Adipocyte (in vitro differentiated cells): ENCODE measurements at regions not wholly inside any gene's neighbourhood (a gene's known extent, or its start where the extent isn't known, plus 50 kb on each side); places are given as distances from the start of the nearest gene placed in this dataset.

ENCODE experiments used
- DNase-seq: peaks from one replicate; pipeline ENCODE4 v3.0.0-alpha.2; 2015; ENCODE audit warnings: low read depth
- H3K27me3 ChIP-seq: replicated peaks from 2 replicates; pipeline ENCODE4 v1.7.0; 2013; ENCODE audit warnings: mild to moderate bottlenecking, low read length, moderate library complexity; ENCODE audit not compliant: control insufficient read depth, insufficient read depth
- H3K36me3 ChIP-seq: 2 replicates; pipeline ENCODE4 v1.7.0; 2013; ENCODE audit warnings: low read length, mild to moderate bottlenecking, moderate library complexity; ENCODE audit not compliant: control insufficient read depth, insufficient read depth, severe bottlenecking
- H3K4me1 ChIP-seq: 2 replicates; pipeline ENCODE4 v1.7.0; 2013; ENCODE audit warnings: mild to moderate bottlenecking, low read length, moderate library complexity; ENCODE audit not compliant: control insufficient read depth, insufficient read depth
- H3K4me3 ChIP-seq: 2 replicates; pipeline ENCODE4 v1.7.0; 2013; ENCODE audit warnings: mild to moderate bottlenecking, low read length, moderate library complexity
- H3K9ac ChIP-seq: 2 replicates; pipeline ENCODE4 v1.7.0; 2013; ENCODE audit warnings: mild to moderate bottlenecking, low read length, moderate library complexity
- H3K9me3 ChIP-seq: 2 replicates; pipeline ENCODE4 v1.7.0; 2013; ENCODE audit warnings: mild to moderate bottlenecking, low read length, moderate library complexity; ENCODE audit not compliant: control insufficient read depth

- no peak overlapping the region for H3K9ac ChIP-seq
- H3K4me1 ChIP-seq, result peaks cover 37% of the 10 kb centered on the region
- no peak for DNase-seq
Measured at GRCh38 chr1:58895559-58896145, 111.8 kb upstream of the JUN start.

GRCh38 chr1:58896246-58897183 lies 112.7 kb upstream of the JUN start:
- Histone ChIP-seq H3K36me3 (no peaks in the 10 kb centered on the region), H3K27me3 (no peaks in the 10 kb centered on the region), H3K4me1 (peaks cover 42% of the 10 kb centered on the region), H3K4me3 (no peak overlapping the region), H3K9ac (peak overlapping the region; percentile 0), H3K9me3 (no peaks in the 10 kb centered on the region)
- DNase-seq, result no peak

More at GRCh38 chr1:58895559-58896145, 111.8 kb upstream of the JUN start:
- H3K4me3 ChIP-seq, result no peak overlapping the region
- no peaks in the 10 kb centered on the region for H3K36me3 ChIP-seq
- H3K9me3 ChIP-seq, result no peaks in the 10 kb centered on the region
- no peaks in the 10 kb centered on the region for H3K27me3 ChIP-seq

- Histone ChIP-seq H3K4me3 (no peak overlapping the region), H3K9ac (no peak overlapping the region), H3K27me3 (no peaks in the 10 kb centered on the region), H3K9me3 (no peaks in the 10 kb centered on the region), H3K4me1 (peaks cover 49% of the 10 kb centered on the region), H3K36me3 (no peaks in the 10 kb centered on the region)
- DNase-seq, result no peak
Measured at GRCh38 chr1:58898739-58899586, 115.1 kb upstream of the JUN start.

GRCh38 chr1:58899587-58900271 lies 115.9 kb upstream of the JUN start:
- no peak overlapping the region for H3K4me3 ChIP-seq
- no peak for DNase-seq
- no peaks in the 10 kb centered on the region for H3K9me3 ChIP-seq
- H3K27me3 ChIP-seq, result no peaks in the 10 kb centered on the region
- H3K4me1 ChIP-seq, result peaks cover 49% of the 10 kb centered on the region
- H3K36me3 ChIP-seq, result no peaks in the 10 kb centered on the region
- peak overlapping the region; percentile 0 for H3K9ac ChIP-seq

GRCh38 chr1:58900396-58900795 lies 116.5 kb upstream of the JUN start:
- no peaks in the 10 kb centered on the region for H3K36me3 ChIP-seq
- peaks cover 49% of the 10 kb centered on the region for H3K4me1 ChIP-seq
- peak; percentile 32 for DNase-seq

GRCh38 chr1:58901008-58901407 lies 117.2 kb upstream of the JUN start:
- no peak overlapping the region for H3K4me3 ChIP-seq
- H3K27me3 ChIP-seq, result no peaks in the 10 kb centered on the region
- H3K4me1 ChIP-seq, result peaks cover 44% of the 10 kb centered on the region
- H3K36me3 ChIP-seq, result no peaks in the 10 kb centered on the region
- DNase-seq, result peak; percentile 31
- H3K9me3 ChIP-seq, result no peaks in the 10 kb centered on the region
- no peak overlapping the region for H3K9ac ChIP-seq

More at GRCh38 chr1:58900396-58900795, 116.5 kb upstream of the JUN start:
- peak overlapping the region; percentile 0 for H3K9ac ChIP-seq
- H3K27me3 ChIP-seq, result no peaks in the 10 kb centered on the region
- no peaks in the 10 kb centered on the region for H3K9me3 ChIP-seq
- no peak overlapping the region for H3K4me3 ChIP-seq

- peaks cover 34% of the 10 kb centered on the region for H3K4me1 ChIP-seq
- peak overlapping the region; percentile 88 for H3K9ac ChIP-seq
- peak overlapping the region; percentile 75 for H3K4me3 ChIP-seq
- H3K9me3 ChIP-seq, result no peaks in the 10 kb centered on the region
- H3K36me3 ChIP-seq, result no peaks in the 10 kb centered on the region
- no peak for DNase-seq
- no peaks in the 10 kb centered on the region for H3K27me3 ChIP-seq
Measured at GRCh38 chr1:58902830-58903513, 119.1 kb upstream of the JUN start.

GRCh38 chr1:58903514-58904298 lies 119.9 kb upstream of the JUN start:
- Histone ChIP-seq H3K4me3 (peak overlapping the region; percentile 75), H3K4me1 (peaks cover 38% of the 10 kb centered on the region), H3K9me3 (no peaks in the 10 kb centered on the region), H3K27me3 (no peaks in the 10 kb centered on the region), H3K36me3 (no peaks in the 10 kb centered on the region), H3K9ac (peak overlapping the region; percentile 88)
- DNase-seq, result peak; percentile 97

- Histone ChIP-seq H3K4me3 (peak overlapping the region; percentile 75), H3K27me3 (no peaks in the 10 kb centered on the region), H3K4me1 (peaks cover 38% of the 10 kb centered on the region), H3K36me3 (no peaks in the 10 kb centered on the region), H3K9ac (peak overlapping the region; percentile 88), H3K9me3 (no peaks in the 10 kb centered on the region)
- no peak for DNase-seq
Measured at GRCh38 chr1:58904299-58905125, 120.7 kb upstream of the JUN start.
